GM12878 (cell line): ENCODE measurements at regions not wholly inside any gene's neighbourhood (a gene's known extent, or its start where the extent isn't known, plus 50 kb on each side); places are given as distances from the start of the nearest gene placed in this dataset.
A peak's percentile ranks its signal among the peaks of the same experiment; 100 is the strongest.

Experiments used
- ATF7 ChIP-seq: fragments of 450-650 bp; IDR thresholded peaks from 2 replicates; pipeline ENCODE4 v1.6.1; 2016; ENCODE audit warnings: low read depth, mild to moderate bottlenecking
- BACH1 ChIP-seq: fragments of 450-650 bp; IDR thresholded peaks from 2 replicates; pipeline ENCODE4 v1.6.1; 2017; ENCODE audit warnings: mild to moderate bottlenecking, borderline replicate concordance
- E2F4 ChIP-seq: IDR thresholded peaks from 2 replicates; pipeline ENCODE4 v1.6.1; 2012; ENCODE audit warnings: low read depth, low read length, improper control_type of control experiment
- ELK1 ChIP-seq: IDR thresholded peaks from 2 replicates; pipeline ENCODE4 v1.6.1; 2012; ENCODE audit warnings: low read depth, low read length, improper control_type of control experiment
- FOS ChIP-seq: IDR thresholded peaks from 3 replicates; pipeline ENCODE4 v1.6.1; 2011; ENCODE audit warnings: borderline replicate concordance; ENCODE audit not compliant: insufficient read length; ENCODE audit errors: extremely low read depth
- GABPA ChIP-seq: IDR thresholded peaks from 2 replicates; pipeline ENCODE4 v1.6.1; 2014; ENCODE audit warnings: antibody characterized with exemption, low read depth, mild to moderate bottlenecking, inconsistent platforms
- GATAD2B ChIP-seq: fragments of 450-650 bp; conservative IDR thresholded peaks from 2 replicates; pipeline ENCODE4 v1.6.1; 2017; ENCODE audit warnings: low read depth, mild to moderate bottlenecking, moderate library complexity
- HDAC2 ChIP-seq: fragments of 200-600 bp; sonication (generic); IDR thresholded peaks from 2 replicates; pipeline ENCODE4 v1.6.1; 2017
- MTA2 ChIP-seq: fragments of 450-650 bp; IDR thresholded peaks from 2 replicates; pipeline ENCODE4 v1.6.1; 2016; ENCODE audit warnings: low read depth, mild to moderate bottlenecking, moderate library complexity
- MXI1 ChIP-seq: fragments of 150-350 bp; IDR thresholded peaks from 2 replicates; pipeline ENCODE4 v1.6.1; 2011; ENCODE audit warnings: low read depth, mild to moderate bottlenecking, inconsistent platforms, low read length, improper control_type of control experiment
- MYB ChIP-seq: fragments of 150-350 bp; IDR thresholded peaks from 2 replicates; pipeline ENCODE4 v1.6.1; 2014; ENCODE audit warnings: mild to moderate bottlenecking, low read depth, low read length, borderline replicate concordance
- NBN ChIP-seq: fragments of 450-650 bp; IDR thresholded peaks from 2 replicates; pipeline ENCODE4 v1.6.1; 2016
- POLR2AphosphoS2 ChIP-seq: IDR thresholded peaks from 2 replicates; pipeline ENCODE4 v1.6.1; 2011; ENCODE audit warnings: low read depth, mild to moderate bottlenecking, low read length, improper control_type of control experiment, moderate library complexity
- RBBP5 ChIP-seq: fragments of 200-600 bp; sonication (generic); conservative IDR thresholded peaks from 2 replicates; pipeline ENCODE4 v1.6.1; 2016
- SUPT20H ChIP-seq: IDR thresholded peaks from 2 replicates; pipeline ENCODE4 v1.6.1; 2011; ENCODE audit warnings: low read depth, mild to moderate bottlenecking, low read length, moderate library complexity, borderline replicate concordance; ENCODE audit not compliant: control insufficient read depth
- YBX1 ChIP-seq: fragments of 450-650 bp; IDR thresholded peaks from 2 replicates; pipeline ENCODE4 v1.6.1; 2016; ENCODE audit warnings: antibody characterized with exemption
- ZBTB11 ChIP-seq: fragments of 450-650 bp; formaldehyde crosslinking; IDR thresholded peaks from 2 replicates; pipeline ENCODE4 v1.5.0; 2022; ENCODE audit warnings: mild to moderate bottlenecking, missing genetic modification characterization
- ZBTB33 ChIP-seq: fragments of 450-650 bp; IDR thresholded peaks from 2 replicates; pipeline ENCODE4 v1.6.1; 2017; ENCODE audit warnings: mild to moderate bottlenecking
- ZZZ3 ChIP-seq: IDR thresholded peaks from 2 replicates; pipeline ENCODE4 v1.6.1; 2011; ENCODE audit warnings: low read depth; ENCODE audit not compliant: control insufficient read depth, insufficient read length

- TF ChIP-seq SUPT20H (no peak), E2F4 (no peak), ATF7 (peak; percentile 48; the same call in 1 of the 2 replicates), HDAC2 (no peak), FOS (no peak), ZBTB11 (no peak), ZBTB33 (no peak), MTA2 (peak; percentile 62; the same call in 1 of the 2 replicates), BACH1 (peak; percentile 38; the same call in 1 of the 2 replicates), ELK1 (no peak), MXI1 (no peak; the same call in 1 of the 2 replicates), YBX1 (no peak), MYB (no peak), GABPA (no peak), RBBP5 (no peak), NBN (no peak), POLR2AphosphoS2 (no peak), ZZZ3 (no peak), GATAD2B (0 out of 2 replicates have a peak, but pooled peaks have one; percentile 49)
Observed at GRCh38 chr14:105817971-105818711, 291.8 kb downstream of the TMEM121 start (continued).
